GM21367 (cell line): ENCODE measurements at regions not wholly inside any gene's neighbourhood (a gene's known extent, or its start where the extent isn't known, plus 50 kb on each side); places are given as distances from the start of the nearest gene placed in this dataset.

Experiments used
- ATAC-seq: cut with Tn5 transposase; IDR thresholded peaks from one replicate; pipeline ENCODE4 v1.9.1; 2021; ENCODE audit not compliant: unreplicated experiment

DNA sequence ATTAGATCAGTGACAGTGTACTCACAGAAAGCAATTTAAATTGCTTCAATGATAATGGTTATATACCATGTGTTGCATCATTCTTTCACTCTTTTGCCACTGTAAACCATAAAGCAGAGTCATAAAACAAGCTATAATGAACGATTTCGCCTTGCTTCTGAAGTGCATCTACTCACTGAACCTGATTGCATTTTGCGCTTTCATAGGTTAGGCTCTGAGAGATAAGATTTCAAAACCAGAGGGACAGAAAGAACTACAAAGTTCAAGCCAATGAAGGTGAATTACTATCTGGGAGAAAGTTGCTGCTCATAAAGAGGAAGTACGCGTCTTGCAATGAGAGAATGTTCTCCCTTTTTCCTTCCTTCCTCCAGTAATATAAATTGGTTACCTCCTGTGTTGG lies 412.7 kb downstream of the CETN3 start:
- no peak for ATAC-seq

DNA sequence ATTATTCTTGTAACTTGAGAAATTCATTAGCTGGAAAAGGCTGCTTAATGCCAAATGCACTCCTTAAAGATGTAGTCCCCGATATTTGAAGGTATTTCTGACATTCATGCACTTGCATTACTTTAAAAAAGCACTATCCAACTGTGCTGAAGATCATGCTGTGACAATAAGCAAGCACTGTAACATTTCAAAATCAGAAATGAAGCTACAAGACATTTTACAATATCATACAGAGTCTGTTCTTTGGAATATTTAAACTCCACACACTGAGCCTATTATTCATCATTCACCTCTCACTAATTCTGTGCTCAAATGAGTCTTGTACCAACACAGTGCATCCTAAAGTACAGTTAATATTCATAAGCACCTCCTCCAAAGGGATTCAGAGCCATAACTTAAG lies 413.2 kb downstream of the CETN3 start:
- no peak for ATAC-seq

DNA sequence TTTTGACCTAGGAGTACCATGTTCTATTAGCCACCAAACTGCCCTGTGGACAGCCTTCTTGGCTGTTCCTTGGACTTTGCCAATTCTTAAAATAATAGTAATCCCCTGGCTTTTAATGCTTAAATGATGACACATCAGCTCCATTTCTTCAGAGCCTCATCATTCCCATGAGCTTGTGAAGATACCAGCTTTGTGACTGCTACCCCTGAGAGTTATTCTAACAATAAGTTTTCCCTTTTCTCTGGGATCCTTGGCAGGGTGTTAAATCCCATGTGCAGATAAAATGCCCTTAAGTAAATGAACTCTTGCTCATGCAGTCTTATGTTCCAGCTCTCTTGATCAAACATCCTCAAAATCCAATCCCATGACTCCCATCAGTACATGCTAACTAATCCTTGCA lies 415.3 kb downstream of the CETN3 start:
- ATAC-seq = no peak

DNA sequence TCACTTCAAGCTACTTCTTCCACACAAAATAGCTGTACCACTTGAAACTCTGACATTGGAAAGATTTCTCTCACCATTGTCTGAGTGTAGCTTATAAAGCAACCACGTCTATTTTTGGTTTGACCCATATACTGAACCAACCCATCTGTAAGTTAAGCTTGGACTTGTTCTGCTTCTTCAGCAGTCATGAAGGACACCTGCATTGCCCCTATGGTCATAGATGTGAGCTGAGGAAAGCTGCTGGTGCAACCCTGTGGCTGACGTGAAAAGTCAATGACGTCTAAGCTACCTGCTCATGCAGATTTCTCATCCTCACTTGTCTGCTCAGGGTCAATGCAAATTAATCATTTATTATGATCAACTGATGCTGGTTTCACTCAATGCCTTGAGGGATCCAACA lies 417.4 kb downstream of the CETN3 start:
- no peak for ATAC-seq

DNA sequence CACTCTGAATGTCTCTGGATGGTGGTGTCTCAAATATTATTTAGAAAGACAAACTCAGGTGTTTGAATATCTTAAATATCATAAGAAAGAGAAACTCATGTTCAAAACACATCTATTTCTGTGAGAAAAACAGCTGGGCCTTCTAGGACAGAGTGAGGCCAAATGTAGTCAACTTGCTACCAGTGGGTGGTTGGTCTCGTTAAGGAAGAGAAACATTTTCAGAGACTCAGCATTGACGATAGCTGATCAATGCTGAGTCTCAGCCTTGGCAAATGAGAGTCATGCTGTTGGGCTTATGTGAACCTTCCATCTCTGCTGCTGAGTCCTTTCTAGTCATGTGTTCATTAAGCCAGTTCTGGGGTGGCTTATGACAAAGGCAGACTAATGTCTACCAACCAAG lies 418.0 kb downstream of the CETN3 start:
- no peak for ATAC-seq

DNA sequence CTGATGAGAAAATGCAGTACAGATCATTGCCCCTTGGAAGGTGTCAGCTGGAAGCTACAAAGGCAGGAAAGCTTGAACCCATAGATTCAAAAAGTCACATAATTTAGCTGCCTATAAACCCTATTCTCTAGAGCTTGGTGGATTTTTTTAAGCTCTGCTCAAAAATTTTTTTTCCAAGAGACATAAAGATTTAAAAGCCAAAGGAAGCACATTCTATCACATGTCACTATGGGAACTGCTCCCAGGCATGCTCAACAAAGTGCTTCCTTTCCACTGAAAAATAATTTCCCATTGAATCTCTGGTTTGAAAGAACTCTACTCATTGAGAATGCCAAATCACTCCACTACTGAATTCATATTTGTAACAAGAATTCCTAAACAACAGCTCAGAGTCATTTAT lies 419.8 kb downstream of the CETN3 start:
- no peak for ATAC-seq

DNA sequence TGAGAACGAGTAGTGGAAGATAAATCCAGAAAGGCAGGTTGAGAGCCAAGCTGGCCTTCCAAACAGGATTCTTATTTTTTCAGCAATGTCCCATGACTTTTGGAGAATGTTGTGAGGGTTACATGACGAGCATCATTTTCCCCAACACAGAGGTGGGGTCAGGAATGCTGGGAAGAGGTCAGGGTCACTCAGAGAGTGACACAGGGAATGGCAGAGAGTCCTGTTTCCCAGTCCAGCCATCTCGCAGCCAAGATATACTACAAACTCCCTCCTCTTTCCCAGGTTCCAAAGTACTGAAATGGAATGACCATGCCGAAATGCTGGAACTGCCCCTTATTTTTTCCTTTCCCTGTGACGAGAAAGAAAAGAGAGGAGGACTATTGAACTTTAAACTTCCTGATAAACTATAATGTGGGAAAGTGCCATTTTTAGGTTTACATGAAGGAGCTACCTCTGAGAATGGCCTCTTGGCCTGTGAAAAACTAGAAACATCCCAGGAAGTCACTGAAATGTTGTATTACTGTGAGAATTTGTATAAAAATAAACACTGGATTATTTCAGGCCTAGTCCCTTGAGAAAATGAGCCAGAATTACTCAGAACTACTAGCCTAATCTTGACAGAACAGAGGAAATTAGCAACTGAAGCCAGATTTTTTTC lies 420.4 kb downstream of the CETN3 start:
- no peak for ATAC-seq

DNA sequence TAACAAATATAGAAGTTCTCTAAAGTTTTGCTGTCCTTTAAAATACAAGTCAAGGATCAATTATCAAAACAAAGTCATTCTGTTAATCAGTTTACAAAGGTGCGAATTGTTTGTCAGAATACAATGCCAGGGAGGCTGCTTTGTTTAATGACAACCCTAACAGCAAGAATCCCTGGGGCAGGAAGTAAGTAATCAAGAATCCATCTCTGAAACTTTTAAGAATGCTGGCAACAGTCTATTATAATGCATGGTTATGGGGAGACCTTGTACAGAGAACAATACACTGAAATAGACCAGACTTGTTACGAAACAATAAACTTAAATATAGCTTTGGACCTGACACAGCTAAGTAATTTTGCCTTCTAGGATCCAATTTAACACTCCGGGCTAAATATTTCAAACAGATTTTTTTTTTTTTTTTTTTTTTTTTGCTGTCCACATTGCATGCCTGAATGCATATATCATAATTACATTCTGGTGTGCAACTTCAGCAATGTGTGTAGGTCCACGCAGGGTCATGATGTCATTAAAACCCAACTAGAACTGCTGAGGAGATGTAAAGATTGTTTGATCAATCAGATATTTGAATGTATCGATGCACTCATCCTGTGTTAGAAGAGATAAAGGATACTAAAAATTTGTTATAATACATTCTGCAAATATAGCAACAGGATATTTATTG lies 421.3 kb downstream of the CETN3 start:
- no peak for ATAC-seq

DNA sequence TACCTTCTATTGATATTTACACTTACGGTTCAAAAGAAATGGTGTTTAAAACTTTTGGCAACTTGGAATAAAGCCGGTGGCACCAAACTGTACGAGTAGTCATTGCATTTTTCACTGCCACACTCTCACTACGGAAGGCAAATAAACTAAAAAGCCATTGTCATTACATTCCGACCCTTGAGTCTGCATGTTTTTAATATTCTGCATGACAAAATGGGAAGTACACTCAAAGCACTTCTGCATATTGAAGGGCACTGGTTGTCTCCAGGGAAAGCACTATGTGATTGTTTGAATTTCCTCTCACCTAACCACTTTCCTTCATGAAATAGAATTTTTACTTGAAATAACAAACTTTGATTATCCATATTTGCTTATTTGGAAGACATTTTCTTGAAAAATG lies 426.3 kb downstream of the CETN3 start:
- ATAC-seq = no peak

DNA sequence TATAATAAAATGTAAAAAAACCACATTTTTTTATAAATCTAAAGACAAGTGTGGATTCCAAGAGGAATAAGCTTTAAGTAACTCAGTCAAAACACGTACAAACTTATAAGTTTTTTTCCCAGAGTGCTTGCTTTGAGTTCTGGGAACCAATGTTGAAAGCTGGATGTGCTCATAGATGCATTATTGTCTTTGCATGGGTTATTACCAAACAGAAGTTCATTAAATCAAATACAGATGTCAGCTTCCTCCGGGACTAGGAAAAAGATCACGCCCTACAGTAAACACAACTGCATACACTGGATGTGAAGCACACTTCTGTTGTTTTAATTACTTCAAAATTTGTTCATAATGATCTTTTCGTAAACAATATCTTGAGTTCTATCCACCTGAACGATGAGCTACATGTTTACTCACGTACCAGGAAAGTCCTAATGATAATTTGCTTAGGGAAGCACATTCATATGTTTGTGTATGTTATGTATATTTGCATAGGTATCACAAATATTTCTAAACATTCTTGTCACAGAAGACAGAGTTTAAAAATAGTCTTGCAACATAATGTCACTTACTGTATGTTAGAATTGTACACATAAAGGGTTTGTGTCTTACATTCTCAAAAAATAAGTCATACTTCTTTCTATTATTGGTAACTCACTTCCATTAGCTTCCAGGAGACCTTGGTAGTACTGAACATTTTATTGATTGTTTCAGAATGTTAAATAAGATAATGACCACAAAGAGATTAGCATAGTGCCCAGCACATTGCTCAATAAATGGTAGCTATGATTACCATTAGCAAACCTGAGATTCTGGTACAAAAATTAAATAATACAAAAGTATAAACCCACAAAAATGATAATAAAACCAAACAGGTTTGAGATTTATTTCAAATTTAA lies 427.4 kb downstream of the CETN3 start:
- ATAC-seq = no peak

DNA sequence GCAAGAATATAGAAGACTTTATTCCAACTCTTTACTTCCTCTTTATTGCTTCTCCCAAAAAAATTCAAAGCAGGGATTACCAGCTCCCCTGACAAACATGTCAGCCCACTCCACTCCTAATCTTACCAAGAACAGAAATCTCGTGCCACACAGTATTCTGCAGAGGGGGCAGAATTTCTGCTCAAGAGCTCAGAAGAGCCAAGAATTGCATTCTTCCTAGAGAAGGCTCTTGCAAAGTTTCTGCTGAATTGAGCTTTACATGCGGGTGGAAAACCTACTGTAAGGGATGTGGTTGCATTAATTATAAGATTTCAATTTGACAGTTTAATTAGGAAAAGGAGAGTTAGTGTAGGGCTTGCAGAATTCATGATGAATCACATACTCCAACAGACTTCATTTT lies 428.5 kb downstream of the CETN3 start:
- ATAC-seq = no peak

DNA sequence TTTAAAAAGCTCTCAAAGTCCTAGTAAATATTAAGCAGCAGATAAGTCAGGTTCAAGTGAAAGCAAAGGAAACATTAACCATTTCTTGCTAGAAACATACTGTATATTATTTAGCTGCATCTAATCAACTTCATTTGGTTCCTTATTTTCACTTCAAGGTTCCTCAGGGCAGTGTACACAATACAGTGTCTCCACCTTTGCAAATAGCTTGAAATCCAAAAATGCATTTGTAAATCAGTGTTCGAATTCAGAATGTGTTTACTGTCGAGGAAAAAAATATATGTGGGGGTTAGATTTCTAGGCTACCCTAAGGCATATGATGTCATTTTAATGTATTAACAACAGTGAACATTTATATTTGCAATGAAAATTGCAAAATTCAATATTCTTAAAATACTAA lies 436.0 kb downstream of the CETN3 start:
- ATAC-seq = no peak

DNA sequence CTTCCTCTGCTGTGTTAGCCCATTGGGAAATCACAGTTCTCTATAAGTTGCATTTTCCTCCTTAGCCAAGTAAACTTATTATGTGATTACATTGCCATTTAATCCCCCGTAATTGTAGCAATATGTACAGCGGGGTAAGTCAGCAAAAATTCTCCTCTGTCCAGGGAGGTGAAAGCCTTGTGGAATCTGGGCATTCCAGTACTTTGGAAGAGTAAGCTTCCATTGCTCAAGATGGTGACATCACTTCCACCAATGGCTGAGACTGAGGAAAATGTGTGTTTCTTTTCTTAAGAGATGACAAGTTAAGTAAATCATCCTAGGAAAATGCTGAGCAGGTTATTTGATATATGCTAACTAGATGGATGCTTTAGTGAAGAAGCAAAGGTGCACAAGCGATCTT lies 436.7 kb downstream of the CETN3 start:
- no peak for ATAC-seq

DNA sequence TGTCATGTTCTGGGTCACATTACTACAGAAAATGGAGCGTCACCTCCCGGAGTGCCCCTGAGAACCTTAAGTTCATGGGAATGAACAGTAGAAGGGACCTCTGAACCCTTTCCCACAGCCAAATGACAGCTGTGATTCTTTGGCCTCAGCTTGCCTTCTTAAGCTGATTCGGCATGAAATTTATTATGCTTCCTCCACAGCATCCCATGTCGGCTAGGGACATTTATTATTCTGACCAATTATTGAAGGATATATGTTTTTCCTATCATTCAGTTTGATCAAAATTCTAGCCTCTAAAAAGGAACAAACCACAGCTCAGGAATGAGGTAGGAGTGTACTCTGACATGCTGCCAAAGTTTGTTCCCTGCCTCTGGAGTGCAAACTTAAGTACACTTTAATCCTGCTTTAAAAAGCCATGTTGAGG lies 440.6 kb downstream of the CETN3 start:
- no peak for ATAC-seq

DNA sequence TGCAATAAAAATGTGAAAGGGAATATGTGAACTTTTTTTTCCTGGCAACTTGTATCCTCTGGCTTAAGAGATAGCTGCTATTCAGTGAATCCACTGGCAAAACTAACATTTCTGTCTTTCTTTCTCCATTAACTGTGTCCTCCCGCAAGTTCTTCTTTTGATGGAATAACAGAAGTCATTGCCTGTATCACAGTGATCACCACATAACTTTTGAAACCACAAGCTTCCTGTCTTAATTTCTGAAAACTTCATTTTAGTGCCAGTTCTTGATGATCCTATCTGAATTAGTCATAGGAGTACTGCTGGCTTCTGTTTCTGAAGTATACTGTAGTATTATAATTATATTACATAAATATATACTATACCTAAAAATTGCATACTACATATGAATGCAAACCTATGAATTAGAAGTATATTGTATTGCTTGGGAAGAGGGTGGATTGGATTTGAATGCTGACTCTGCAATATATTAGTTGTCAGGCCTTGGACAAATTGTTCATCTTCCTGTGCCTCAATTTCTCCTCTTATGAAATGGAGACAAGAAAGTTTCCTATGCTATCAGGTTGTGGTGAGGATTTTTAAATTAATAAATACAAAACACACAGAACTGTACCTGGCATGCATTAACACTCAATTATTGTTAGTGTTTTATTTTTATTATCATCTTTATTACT lies 441.6 kb downstream of the CETN3 start:
- ATAC-seq = no peak

DNA sequence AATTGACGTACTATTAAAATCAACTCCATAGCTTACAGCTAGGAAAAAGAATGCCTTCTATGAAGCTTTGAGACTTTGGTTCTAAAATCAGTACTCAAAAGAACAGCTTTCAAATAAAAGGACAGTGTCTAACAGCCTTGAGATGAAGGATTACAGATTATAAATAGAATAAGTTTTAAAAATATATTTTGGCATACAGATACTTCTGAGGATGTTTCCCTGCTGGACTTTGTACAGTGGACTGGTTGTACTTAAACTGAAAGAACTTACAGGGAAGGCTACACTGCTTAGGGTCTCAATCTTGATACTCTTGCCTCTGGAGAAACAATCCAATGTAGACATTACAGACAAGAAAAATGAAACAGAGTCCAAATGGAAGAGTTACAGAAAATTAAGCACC lies 452.7 kb downstream of the CETN3 start:
- ATAC-seq = no peak

DNA sequence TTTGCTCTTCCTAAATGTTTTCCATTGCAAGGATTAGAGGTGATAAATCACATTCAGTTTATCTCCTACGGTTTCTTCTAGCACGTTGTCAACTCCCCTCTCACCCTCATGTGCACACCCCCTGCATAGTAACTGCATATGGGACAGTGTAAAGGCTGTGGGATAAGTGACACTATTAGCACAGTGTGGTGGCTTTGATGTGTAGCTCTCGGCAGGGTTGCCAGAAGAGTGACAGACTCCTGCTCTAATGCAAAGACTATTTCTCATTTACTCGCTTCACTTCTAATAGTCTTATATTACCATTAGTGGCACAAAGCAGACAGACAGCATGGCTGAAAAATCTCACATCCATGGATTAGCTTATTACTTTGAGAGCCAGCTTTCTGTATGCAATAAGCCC lies 454.6 kb downstream of the CETN3 start:
- no peak for ATAC-seq

DNA sequence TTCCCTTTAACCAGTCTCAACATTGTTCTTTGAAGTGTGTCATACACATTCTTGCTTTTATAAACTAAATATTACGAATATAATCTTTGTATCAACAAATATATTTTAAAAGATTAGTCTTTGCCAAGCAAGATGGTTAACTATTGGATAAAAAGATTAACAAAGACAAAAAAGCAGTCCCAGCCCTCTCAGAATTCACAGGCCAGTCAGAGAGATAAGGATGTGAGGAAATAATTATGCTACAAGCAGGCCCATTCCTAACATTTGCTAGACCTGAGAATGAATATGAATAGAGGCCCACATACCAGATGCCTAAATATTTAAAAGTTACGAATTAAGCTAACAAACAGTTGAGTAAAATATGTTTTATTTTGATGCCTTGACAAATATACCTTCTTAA lies 457.7 kb downstream of the CETN3 start:
- no peak for ATAC-seq

DNA sequence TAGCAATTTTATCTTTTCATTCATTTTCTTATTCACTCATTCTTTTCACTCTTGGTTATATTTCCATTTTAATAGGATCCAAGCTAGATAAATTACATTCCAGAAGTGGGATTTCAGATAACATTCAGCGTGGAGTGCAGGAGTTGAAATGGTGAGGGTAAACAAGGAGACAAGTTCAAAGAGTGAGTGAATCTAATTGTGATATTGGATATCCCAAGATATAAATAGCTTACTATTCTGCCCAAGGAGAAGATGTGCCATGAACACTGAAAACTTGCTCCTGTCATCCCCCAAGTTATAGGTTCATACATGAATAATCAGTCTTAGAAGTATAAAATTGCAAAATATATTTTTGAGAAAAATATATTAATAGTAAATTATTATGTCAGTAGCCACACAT lies 459.3 kb downstream of the CETN3 start:
- ATAC-seq = no peak

DNA sequence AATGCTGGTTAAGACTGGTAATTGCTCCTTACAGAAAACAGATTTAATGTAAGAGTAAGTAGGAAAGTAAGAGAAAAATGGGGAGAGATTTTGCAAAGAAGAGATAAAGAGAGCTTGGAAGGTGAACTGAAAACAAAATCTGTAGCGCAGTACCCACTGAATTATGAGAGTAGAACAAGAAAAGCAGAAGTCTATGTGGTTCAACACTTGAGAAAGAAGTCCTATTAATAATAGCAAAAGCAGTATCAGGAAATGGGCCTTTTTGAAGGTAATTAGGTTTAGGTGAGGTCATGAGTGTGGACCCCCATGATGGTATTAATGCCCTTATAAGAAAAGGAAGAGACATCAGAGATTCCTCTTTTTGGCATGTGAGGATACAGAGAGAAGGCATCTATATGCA lies 460.6 kb downstream of the CETN3 start:
- no peak for ATAC-seq

DNA sequence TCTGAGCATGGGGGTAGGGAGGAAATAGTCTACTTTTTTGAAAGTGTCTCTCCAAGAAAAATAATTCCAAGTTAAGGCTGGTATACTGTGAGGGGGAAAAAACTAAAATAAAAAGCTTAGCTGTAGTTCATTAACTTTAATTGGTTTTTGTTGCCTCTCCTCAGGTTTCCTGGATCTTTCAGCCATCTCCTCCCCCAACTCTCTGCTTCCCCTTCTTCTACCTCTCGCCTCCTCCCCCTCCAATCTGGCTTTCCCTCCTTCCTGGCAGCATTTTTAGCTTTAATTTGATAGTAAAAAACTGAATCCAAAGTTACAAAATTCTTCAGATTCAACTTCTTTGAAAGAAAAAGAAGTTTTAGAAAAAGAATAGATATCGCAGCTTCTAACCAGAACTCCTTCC lies 462.6 kb downstream of the CETN3 start:
- no peak for ATAC-seq

DNA sequence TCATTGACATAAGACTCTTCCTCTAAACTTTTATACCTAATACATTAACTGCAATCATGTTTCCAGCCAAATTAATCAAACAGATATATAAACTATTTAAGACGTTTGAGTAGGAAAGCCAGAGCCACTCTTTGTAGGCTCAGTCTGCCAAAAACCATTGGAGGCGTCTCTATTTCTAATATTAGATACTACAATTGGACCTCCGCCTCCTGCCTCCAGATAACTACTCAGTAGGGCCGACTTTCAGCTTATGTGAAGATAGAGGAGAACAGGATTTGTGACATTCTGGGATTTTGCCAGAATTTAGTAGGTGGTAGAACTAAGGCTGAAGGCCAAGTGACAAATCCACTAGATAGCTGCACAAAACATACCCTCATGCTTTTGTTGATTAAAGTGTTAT lies 463.0 kb downstream of the CETN3 start:
- ATAC-seq = no peak
